ENCODE measurements at regions not wholly inside any gene's neighbourhood (a gene's known extent, or its start where the extent isn't known, plus 50 kb on each side); places are given as distances from the start of the nearest gene placed in this dataset.

GRCh38 chr4:4712800-4713528, 146.5 kb upstream of the MSX1 start:
- DNase-seq (ENCODE audit: extremely low read depth in 1 of 11, low read depth in 9 of 11, low spot score in 4 of 11): no peak

- no peak for DNase-seq (ENCODE audit: extremely low read depth in 1 of 11, low read depth in 9 of 11, low spot score in 4 of 11)
Observed at GRCh38 chr4:4711902-4712301, 147.6 kb upstream of the MSX1 start.

GRCh38 chr4:4709736-4710135, 149.7 kb upstream of the MSX1 start:
- no peak for DNase-seq (ENCODE audit: extremely low read depth in 1 of 11, low read depth in 9 of 11, low spot score in 4 of 11)

- DNase-seq (ENCODE audit: extremely low read depth in 1 of 11, low read depth in 9 of 11, low spot score in 4 of 11): no peak
Observed at GRCh38 chr4:4704267-4704666, 155.2 kb upstream of the MSX1 start.

- DNase-seq (ENCODE audit: extremely low read depth in 1 of 11, low read depth in 9 of 11, low spot score in 4 of 11): no peak
Observed at GRCh38 chr4:4697584-4697983, 155.7 kb upstream of the STX18 start.

GRCh38 chr4:4696530-4696929, 154.7 kb upstream of the STX18 start:
- DNase-seq (ENCODE audit: extremely low read depth in 1 of 11, low read depth in 9 of 11, low spot score in 4 of 11): peak in 6 of 11 donors; percentile 40 to 63 (median 47)

- DNase-seq (ENCODE audit: extremely low read depth in 1 of 11, low read depth in 9 of 11, low spot score in 4 of 11): no peak
Observed at GRCh38 chr4:4695497-4695896, 153.6 kb upstream of the STX18 start.

- DNase-seq (ENCODE audit: extremely low read depth in 1 of 11, low read depth in 9 of 11, low spot score in 4 of 11): no peak
Observed at GRCh38 chr4:4694827-4695226, 153.0 kb upstream of the STX18 start.

GRCh38 chr4:4694296-4694772, 152.5 kb upstream of the STX18 start:
- DNase-seq (ENCODE audit: extremely low read depth in 1 of 11, low read depth in 9 of 11, low spot score in 4 of 11): peak in 6 of 11 donors; percentile 40 to 72 (median 42)

GRCh38 chr4:4693755-4694295, 152.0 kb upstream of the STX18 start:
- DNase-seq (ENCODE audit: extremely low read depth in 1 of 11, low read depth in 9 of 11, low spot score in 4 of 11): no peak

GRCh38 chr4:4693258-4693657, 151.4 kb upstream of the STX18 start:
- DNase-seq (ENCODE audit: extremely low read depth in 1 of 11, low read depth in 9 of 11, low spot score in 4 of 11): no peak

- DNase-seq (ENCODE audit: extremely low read depth in 1 of 11, low read depth in 9 of 11, low spot score in 4 of 11): no peak
Observed at GRCh38 chr4:4690854-4691253, 149.0 kb upstream of the STX18 start.

GRCh38 chr4:4689694-4690440, 148.0 kb upstream of the STX18 start:
- no peak for DNase-seq (ENCODE audit: extremely low read depth in 1 of 11, low read depth in 9 of 11, low spot score in 4 of 11)

GRCh38 chr4:4687935-4688727, 146.3 kb upstream of the STX18 start:
- DNase-seq (ENCODE audit: extremely low read depth in 1 of 11, low read depth in 9 of 11, low spot score in 4 of 11): no peak

- DNase-seq (ENCODE audit: extremely low read depth in 1 of 11, low read depth in 9 of 11, low spot score in 4 of 11): no peak
Observed at GRCh38 chr4:4687100-4687499, 145.3 kb upstream of the STX18 start.

- no peak for DNase-seq (ENCODE audit: extremely low read depth in 1 of 11, low read depth in 9 of 11, low spot score in 4 of 11)
Observed at GRCh38 chr4:4685810-4686795, 144.3 kb upstream of the STX18 start.

- DNase-seq (ENCODE audit: extremely low read depth in 1 of 11, low read depth in 9 of 11, low spot score in 4 of 11): no peak
Observed at GRCh38 chr4:4681653-4682052, 139.8 kb upstream of the STX18 start.

- no peak for DNase-seq (ENCODE audit: extremely low read depth in 1 of 11, low read depth in 9 of 11, low spot score in 4 of 11)
Observed at GRCh38 chr4:4680758-4681157, 138.9 kb upstream of the STX18 start.

All from renal cortex interstitium (tissue), 11 donors.